ENCODE measurements at regions not wholly inside any gene's neighbourhood (a gene's known extent, or its start where the extent isn't known, plus 50 kb on each side); places are given as distances from the start of the nearest gene placed in this dataset.

DNA sequence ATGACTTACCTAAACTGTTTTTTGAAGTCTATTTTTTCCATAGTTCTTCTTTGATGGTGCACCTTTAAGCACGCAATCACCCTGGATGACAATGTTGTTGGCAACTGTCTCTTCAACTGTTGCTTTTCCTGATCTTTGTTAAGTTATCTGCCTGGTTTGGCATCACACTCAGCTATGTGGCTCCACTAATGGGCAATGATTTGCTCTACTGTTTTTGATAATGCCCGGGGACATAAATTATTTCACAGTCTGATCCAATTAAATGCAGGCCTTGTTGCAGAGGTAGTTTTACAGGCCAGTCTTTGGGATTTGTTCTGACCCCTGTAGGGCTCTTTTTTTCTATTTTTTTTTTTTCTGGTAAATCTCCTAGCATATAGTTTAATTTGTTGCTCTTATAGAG is 436.3 kb downstream of the ZNF385D start:
- Histone ChIP-seq H3K9me2 (ENCODE audit: insufficient read depth) (no peaks in the 10 kb centered on the region), H4K20me1 (ENCODE audit: insufficient read depth) (no peaks in the 10 kb centered on the region), H3K27ac (ENCODE audit: low read depth, low read length) (no peak overlapping the region), H3K4me2 (ENCODE audit: low read length) (no peak overlapping the region), H3K36me3 (ENCODE audit: control insufficient read depth in 1 of 2, insufficient read depth in 2 of 2, low read length in 2 of 2) (no peaks in the 10 kb centered on the region), H3K9ac (ENCODE audit: low read length) (no peak overlapping the region), H2AFZ (ENCODE audit: low read depth, low read length, poor library complexity, severe bottlenecking) (no peak overlapping the region), H3K4me3 (replicated peaks in 1 of 2; ENCODE audit: low read depth in 1 of 2, low read length in 2 of 2) (no peak overlapping the region), H3K79me2 (ENCODE audit: insufficient read depth, low read length) (no peaks in the 10 kb centered on the region), H3K9me3 (ENCODE audit: control insufficient read depth in 1 of 2, insufficient read depth in 1 of 2, low read depth in 1 of 2, low read length in 2 of 2) (peaks cover 9 to 18% of the 10 kb centered on the region in 2 experiments; a peak in 2 of 4 replicates), H3K4me1 (ENCODE audit: control insufficient read depth in 1 of 2, insufficient read depth in 2 of 2, low read length in 2 of 2) (no peaks in the 10 kb centered on the region), H3K27me3 (ENCODE audit: insufficient read depth, low read length) (no peaks in the 10 kb centered on the region)
- BruUV-seq (replicated peaks) = no TSS peak
- POLR2A ChIA-PET = no interaction called here
- intact Hi-C loops (cut with micrococcal nuclease) = no loop called here
- RAD21 ChIA-PET (ENCODE audit: low non-redundant PET in 1 of 2, low total read pairs in 2 of 2, uncharacterized antibody in 2 of 2, unreplicated experiment in 2 of 2) = no interaction called here
- CTCF ChIA-PET = no interaction called here
- TF ChIP-seq TCF7L2 (IDR thresholded peaks at IDR 0.05; ENCODE audit: borderline replicate concordance, extremely low read depth, insufficient read depth, insufficient read length) (no peak), SRF (IDR thresholded peaks at IDR 0.05; ENCODE audit: low read depth) (no peak), CEBPB (IDR thresholded peaks at IDR 0.05; ENCODE audit: low read depth) (no peak), YY1 (IDR thresholded peaks at IDR 0.05; ENCODE audit: extremely low read depth, insufficient replicate concordance, low read depth, low read length) (no peak), POLR2A (IDR thresholded peaks at IDR 0.05; ENCODE audit: borderline replicate concordance, extremely low read depth, insufficient read depth, insufficient read length) (no peak), EGR1 (IDR thresholded peaks at IDR 0.05; ENCODE audit: low read depth) (no peak), JUND (IDR thresholded peaks at IDR 0.05) (no peak), SIN3A (IDR thresholded peaks at IDR 0.05; ENCODE audit: low read depth) (no peak), CBX3 (IDR thresholded peaks at IDR 0.05; ENCODE audit: low read depth) (no peak), ELF1 (IDR thresholded peaks at IDR 0.05; ENCODE audit: borderline replicate concordance, low read depth) (no peak), EZH2 (IDR thresholded peaks at IDR 0.05) (no peak), RAD21 (IDR thresholded peaks at IDR 0.05; ENCODE audit: low read depth) (no peak), EZH2phosphoT487 (IDR thresholded peaks at IDR 0.05; ENCODE audit: borderline replicate concordance) (no peak), ZFX (IDR thresholded peaks at IDR 0.05) (no peak), FOSL1 (IDR thresholded peaks at IDR 0.05; ENCODE audit: low read depth) (no peak)
- TF ChIP-seq, protein P1, sequence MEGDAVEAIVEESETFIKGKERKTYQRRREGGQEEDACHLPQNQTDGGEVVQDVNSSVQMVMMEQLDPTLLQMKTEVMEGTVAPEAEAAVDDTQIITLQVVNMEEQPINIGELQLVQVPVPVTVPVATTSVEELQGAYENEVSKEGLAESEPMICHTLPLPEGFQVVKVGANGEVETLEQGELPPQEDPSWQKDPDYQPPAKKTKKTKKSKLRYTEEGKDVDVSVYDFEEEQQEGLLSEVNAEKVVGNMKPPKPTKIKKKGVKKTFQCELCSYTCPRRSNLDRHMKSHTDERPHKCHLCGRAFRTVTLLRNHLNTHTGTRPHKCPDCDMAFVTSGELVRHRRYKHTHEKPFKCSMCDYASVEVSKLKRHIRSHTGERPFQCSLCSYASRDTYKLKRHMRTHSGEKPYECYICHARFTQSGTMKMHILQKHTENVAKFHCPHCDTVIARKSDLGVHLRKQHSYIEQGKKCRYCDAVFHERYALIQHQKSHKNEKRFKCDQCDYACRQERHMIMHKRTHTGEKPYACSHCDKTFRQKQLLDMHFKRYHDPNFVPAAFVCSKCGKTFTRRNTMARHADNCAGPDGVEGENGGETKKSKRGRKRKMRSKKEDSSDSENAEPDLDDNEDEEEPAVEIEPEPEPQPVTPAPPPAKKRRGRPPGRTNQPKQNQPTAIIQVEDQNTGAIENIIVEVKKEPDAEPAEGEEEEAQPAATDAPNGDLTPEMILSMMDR (IDR thresholded peaks at IDR 0.05 in 2 of 3, conservative IDR thresholded peaks at IDR 0.05 in 1 of 3; ENCODE audit: borderline replicate concordance in 1 of 3, insufficient read depth in 1 of 3, low read depth in 2 of 3, low read length in 2 of 3) = no peak
- TF ChIP-seq, protein P2, sequence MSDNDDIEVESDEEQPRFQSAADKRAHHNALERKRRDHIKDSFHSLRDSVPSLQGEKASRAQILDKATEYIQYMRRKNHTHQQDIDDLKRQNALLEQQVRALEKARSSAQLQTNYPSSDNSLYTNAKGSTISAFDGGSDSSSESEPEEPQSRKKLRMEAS (IDR thresholded peaks at IDR 0.05) = no peak
- TF ChIP-seq, protein P3, sequence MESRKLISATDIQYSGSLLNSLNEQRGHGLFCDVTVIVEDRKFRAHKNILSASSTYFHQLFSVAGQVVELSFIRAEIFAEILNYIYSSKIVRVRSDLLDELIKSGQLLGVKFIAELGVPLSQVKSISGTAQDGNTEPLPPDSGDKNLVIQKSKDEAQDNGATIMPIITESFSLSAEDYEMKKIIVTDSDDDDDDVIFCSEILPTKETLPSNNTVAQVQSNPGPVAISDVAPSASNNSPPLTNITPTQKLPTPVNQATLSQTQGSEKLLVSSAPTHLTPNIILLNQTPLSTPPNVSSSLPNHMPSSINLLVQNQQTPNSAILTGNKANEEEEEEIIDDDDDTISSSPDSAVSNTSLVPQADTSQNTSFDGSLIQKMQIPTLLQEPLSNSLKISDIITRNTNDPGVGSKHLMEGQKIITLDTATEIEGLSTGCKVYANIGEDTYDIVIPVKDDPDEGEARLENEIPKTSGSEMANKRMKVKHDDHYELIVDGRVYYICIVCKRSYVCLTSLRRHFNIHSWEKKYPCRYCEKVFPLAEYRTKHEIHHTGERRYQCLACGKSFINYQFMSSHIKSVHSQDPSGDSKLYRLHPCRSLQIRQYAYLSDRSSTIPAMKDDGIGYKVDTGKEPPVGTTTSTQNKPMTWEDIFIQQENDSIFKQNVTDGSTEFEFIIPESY (IDR thresholded peaks at IDR 0.05; ENCODE audit: extremely low read depth, insufficient replicate concordance, low read length) = no peak
- DNase-seq (ENCODE audit: low read depth, low spot score) = no peak
- ATAC-seq = no peak

All from HCT116 (cell line).